Testis (tissue), 2 donors: ENCODE measurements at regions not wholly inside any gene's neighbourhood (a gene's known extent, or its start where the extent isn't known, plus 50 kb on each side); places are given as distances from the start of the nearest gene placed in this dataset.

Experiments used
- POLR2A ChIP-seq: fragments of 450-650 bp; IDR thresholded peaks from one replicate; pipeline ENCODE4 v1.6.1; 2017; ENCODE audit warnings: antibody characterized with exemption, mild to moderate bottlenecking, moderate library complexity
- TF ChIP-seq, protein P1 (sequence below), 3 experiments: fragments of 450-650 bp in 2 of 3; fragments of 200-600 bp in 1 of 3; sonication (generic) in 1 of 3; IDR thresholded peaks; one replicate each; pipeline ENCODE4 v1.5.1; 2016 to 2019; ENCODE audit warnings: antibody characterized with exemption in 3 of 3, mild to moderate bottlenecking in 2 of 3, moderate library complexity in 1 of 3

DNA sequence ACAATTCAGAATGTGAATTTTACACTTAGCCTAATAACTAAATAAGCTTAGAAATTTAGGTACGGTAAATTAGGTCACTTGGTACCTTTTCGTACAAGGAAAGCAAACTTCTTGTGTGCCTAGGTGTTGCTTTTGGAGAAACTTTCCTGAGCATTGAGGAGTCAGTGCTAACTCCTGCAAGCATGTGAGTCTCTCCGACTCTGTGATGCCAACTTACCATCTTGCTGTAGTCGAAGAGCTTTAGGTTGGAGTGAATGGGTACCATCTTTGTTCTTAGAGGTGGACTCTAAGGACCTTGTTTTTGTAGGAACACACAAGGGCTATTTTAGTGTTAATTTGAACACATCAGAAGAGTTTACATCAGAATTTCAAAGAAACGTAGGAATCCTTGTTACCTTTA, 688.9 kb downstream of the USP25 start:
- TF ChIP-seq, protein P1, sequence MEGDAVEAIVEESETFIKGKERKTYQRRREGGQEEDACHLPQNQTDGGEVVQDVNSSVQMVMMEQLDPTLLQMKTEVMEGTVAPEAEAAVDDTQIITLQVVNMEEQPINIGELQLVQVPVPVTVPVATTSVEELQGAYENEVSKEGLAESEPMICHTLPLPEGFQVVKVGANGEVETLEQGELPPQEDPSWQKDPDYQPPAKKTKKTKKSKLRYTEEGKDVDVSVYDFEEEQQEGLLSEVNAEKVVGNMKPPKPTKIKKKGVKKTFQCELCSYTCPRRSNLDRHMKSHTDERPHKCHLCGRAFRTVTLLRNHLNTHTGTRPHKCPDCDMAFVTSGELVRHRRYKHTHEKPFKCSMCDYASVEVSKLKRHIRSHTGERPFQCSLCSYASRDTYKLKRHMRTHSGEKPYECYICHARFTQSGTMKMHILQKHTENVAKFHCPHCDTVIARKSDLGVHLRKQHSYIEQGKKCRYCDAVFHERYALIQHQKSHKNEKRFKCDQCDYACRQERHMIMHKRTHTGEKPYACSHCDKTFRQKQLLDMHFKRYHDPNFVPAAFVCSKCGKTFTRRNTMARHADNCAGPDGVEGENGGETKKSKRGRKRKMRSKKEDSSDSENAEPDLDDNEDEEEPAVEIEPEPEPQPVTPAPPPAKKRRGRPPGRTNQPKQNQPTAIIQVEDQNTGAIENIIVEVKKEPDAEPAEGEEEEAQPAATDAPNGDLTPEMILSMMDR (IDR thresholded peaks at IDR 0.05): no peak
- TF ChIP-seq POLR2A: no peak
